ENCODE measurements at regions not wholly inside any gene's neighbourhood (a gene's known extent, or its start where the extent isn't known, plus 50 kb on each side); places are given as distances from the start of the nearest gene placed in this dataset.

GRCh38 chr2:75852639-75853038, 141.9 kb upstream of the GCFC2 start:
- H3K27ac ChIP-seq (ENCODE audit: extremely low read depth, low read depth, low read length), result no peak overlapping the region
- H3K4me1 ChIP-seq (ENCODE audit: control insufficient read depth, insufficient read depth, low read length), result no peaks in the 10 kb centered on the region
- TF ChIP-seq ZNF558 (tag by site-specific recombination; IDR thresholded peaks at IDR 0.05), result no peak
- TF ChIP-seq, protein P1, sequence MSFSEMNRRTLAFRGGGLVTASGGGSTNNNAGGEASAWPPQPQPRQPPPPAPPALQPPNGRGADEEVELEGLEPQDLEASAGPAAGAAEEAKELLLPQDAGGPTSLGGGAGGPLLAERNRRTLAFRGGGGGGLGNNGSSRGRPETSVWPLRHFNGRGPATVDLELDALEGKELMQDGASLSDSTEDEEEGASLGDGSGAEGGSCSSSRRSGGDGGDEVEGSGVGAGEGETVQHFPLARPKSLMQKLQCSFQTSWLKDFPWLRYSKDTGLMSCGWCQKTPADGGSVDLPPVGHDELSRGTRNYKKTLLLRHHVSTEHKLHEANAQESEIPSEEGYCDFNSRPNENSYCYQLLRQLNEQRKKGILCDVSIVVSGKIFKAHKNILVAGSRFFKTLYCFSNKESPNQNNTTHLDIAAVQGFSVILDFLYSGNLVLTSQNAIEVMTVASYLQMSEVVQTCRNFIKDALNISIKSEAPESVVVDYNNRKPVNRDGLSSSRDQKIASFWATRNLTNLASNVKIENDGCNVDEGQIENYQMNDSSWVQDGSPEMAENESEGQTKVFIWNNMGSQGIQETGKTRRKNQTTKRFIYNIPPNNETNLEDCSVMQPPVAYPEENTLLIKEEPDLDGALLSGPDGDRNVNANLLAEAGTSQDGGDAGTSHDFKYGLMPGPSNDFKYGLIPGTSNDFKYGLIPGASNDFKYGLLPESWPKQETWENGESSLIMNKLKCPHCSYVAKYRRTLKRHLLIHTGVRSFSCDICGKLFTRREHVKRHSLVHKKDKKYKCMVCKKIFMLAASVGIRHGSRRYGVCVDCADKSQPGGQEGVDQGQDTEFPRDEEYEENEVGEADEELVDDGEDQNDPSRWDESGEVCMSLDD (tag by site-specific recombination; IDR thresholded peaks at IDR 0.05), result no peak
- no peak for TF ChIP-seq ZNF121 (tag by site-specific recombination; IDR thresholded peaks at IDR 0.05)
- no peak for TF ChIP-seq SP3 (tag by site-specific recombination; IDR thresholded peaks at IDR 0.05)
- TF ChIP-seq ZNF639 (tag by site-specific recombination; IDR thresholded peaks at IDR 0.05), result no peak
- no peak for TF ChIP-seq SCRT2 (tag by site-specific recombination; IDR thresholded peaks at IDR 0.05)
- TF ChIP-seq, protein P2, sequence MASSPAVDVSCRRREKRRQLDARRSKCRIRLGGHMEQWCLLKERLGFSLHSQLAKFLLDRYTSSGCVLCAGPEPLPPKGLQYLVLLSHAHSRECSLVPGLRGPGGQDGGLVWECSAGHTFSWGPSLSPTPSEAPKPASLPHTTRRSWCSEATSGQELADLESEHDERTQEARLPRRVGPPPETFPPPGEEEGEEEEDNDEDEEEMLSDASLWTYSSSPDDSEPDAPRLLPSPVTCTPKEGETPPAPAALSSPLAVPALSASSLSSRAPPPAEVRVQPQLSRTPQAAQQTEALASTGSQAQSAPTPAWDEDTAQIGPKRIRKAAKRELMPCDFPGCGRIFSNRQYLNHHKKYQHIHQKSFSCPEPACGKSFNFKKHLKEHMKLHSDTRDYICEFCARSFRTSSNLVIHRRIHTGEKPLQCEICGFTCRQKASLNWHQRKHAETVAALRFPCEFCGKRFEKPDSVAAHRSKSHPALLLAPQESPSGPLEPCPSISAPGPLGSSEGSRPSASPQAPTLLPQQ (tag by site-specific recombination; IDR thresholded peaks at IDR 0.05), result no peak
- TF ChIP-seq ZIC2 (tag by site-specific recombination; IDR thresholded peaks at IDR 0.05), result no peak
- no peak for TF ChIP-seq ZNF292 (tag by site-specific recombination; IDR thresholded peaks at IDR 0.05; ENCODE audit: borderline replicate concordance, low read depth)
- TF ChIP-seq, protein P3, sequence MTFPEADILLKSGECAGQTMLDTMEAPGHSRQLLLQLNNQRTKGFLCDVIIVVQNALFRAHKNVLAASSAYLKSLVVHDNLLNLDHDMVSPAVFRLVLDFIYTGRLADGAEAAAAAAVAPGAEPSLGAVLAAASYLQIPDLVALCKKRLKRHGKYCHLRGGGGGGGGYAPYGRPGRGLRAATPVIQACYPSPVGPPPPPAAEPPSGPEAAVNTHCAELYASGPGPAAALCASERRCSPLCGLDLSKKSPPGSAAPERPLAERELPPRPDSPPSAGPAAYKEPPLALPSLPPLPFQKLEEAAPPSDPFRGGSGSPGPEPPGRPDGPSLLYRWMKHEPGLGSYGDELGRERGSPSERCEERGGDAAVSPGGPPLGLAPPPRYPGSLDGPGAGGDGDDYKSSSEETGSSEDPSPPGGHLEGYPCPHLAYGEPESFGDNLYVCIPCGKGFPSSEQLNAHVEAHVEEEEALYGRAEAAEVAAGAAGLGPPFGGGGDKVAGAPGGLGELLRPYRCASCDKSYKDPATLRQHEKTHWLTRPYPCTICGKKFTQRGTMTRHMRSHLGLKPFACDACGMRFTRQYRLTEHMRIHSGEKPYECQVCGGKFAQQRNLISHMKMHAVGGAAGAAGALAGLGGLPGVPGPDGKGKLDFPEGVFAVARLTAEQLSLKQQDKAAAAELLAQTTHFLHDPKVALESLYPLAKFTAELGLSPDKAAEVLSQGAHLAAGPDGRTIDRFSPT (tag by site-specific recombination; IDR thresholded peaks at IDR 0.05), result no peak
- no peak for TF ChIP-seq ZNF140 (tag by site-specific recombination; IDR thresholded peaks at IDR 0.05)
- TF ChIP-seq, protein P4, sequence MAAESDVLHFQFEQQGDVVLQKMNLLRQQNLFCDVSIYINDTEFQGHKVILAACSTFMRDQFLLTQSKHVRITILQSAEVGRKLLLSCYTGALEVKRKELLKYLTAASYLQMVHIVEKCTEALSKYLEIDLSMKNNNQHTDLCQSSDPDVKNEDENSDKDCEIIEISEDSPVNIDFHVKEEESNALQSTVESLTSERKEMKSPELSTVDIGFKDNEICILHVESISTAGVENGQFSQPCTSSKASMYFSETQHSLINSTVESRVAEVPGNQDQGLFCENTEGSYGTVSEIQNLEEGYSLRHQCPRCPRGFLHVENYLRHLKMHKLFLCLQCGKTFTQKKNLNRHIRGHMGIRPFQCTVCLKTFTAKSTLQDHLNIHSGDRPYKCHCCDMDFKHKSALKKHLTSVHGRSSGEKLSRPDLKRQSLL (tag by site-specific recombination; IDR thresholded peaks at IDR 0.05), result no peak
- TF ChIP-seq WT1 (tag by site-specific recombination; IDR thresholded peaks at IDR 0.05), result no peak
- TF ChIP-seq ZNF324 (tag by site-specific recombination; IDR thresholded peaks at IDR 0.05), result no peak
- TF ChIP-seq, protein P5, sequence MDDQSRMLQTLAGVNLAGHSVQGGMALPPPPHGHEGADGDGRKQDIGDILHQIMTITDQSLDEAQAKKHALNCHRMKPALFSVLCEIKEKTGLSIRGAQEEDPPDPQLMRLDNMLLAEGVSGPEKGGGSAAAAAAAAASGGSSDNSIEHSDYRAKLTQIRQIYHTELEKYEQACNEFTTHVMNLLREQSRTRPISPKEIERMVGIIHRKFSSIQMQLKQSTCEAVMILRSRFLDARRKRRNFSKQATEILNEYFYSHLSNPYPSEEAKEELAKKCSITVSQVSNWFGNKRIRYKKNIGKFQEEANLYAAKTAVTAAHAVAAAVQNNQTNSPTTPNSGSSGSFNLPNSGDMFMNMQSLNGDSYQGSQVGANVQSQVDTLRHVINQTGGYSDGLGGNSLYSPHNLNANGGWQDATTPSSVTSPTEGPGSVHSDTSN (CRISPR knock-in tag; IDR thresholded peaks at IDR 0.05), result no peak
- no peak for TF ChIP-seq ZBTB1 (tag by site-specific recombination; IDR thresholded peaks at IDR 0.05)
- ChIA-PET POLR2A (no interaction called here), CTCF (no interaction called here)
- H3K4me3 ChIP-seq (ENCODE audit: low read depth, low read length), result no peak overlapping the region
- no peaks in the 10 kb centered on the region for H3K9me3 ChIP-seq (ENCODE audit: control insufficient read depth, insufficient read depth, low read depth, low read length)
- H3K36me3 ChIP-seq (ENCODE audit: control insufficient read depth in 2 of 2, insufficient read depth in 1 of 2, low read length in 2 of 2), result no peaks in the 10 kb centered on the region

Measured in HEK293 (cell line).